Brain microvascular endothelial cell (primary cell): ENCODE measurements at regions not wholly inside any gene's neighbourhood (a gene's known extent, or its start where the extent isn't known, plus 50 kb on each side); places are given as distances from the start of the nearest gene placed in this dataset.

Experiments used
- DNase-seq: peaks from one replicate; pipeline ENCODE4 v3.0.0-alpha.2; 2020
- H3K27ac ChIP-seq: fragments of 250-450 bp; sonication (Bioruptor Pico); 2 replicates; pipeline ENCODE4 v1.5.1; 2020; ENCODE audit warnings: mild to moderate bottlenecking, moderate library complexity
- H3K27me3 ChIP-seq: fragments of 250-450 bp; sonication (Bioruptor Pico); replicated peaks from 2 replicates; pipeline ENCODE4 v1.5.1; 2020; ENCODE audit warnings: mild to moderate bottlenecking
- H3K36me3 ChIP-seq: fragments of 250-450 bp; sonication (Bioruptor Pico); replicated peaks from 2 replicates; pipeline ENCODE4 v1.5.1; 2020; ENCODE audit warnings: mild to moderate bottlenecking
- H3K4me3 ChIP-seq: 2 replicates; pipeline ENCODE4 v1.5.1; 2011; ENCODE audit warnings: low read depth, mild to moderate bottlenecking, control low read depth, low read length, moderate library complexity
- CTCF ChIP-seq: IDR thresholded peaks from 2 replicates; pipeline ENCODE4 v1.5.1; 2011; ENCODE audit warnings: low read depth, mild to moderate bottlenecking, moderate library complexity, low read length, control low read depth, inconsistent platforms; ENCODE audit errors: missing control alignments
- in situ Hi-C: cut with HindIII; loops from 2 replicates; pipeline ENCODE4 v1.10.0; 2017; ENCODE audit warnings: low sequenced_read_pairs, low pct_ligation_motif_present

GRCh38 chr1:198934426-198934825 is 295.6 kb downstream of the PTPRC start:
- TF ChIP-seq CTCF: no peak
- peak overlapping the region; percentile 81 for H3K4me3 ChIP-seq
- H3K27ac ChIP-seq: peak overlapping the region; percentile 97
- DNase-seq: no peak
- in situ Hi-C loops: no loop called here
- H3K36me3 ChIP-seq: peaks cover 5% of the 10 kb centered on the region
- H3K27me3 ChIP-seq: no peaks in the 10 kb centered on the region

GRCh38 chr1:198934901-198935305 is 296.1 kb downstream of the PTPRC start:
- no peak for TF ChIP-seq CTCF
- Histone ChIP-seq H3K36me3 (peaks cover 5% of the 10 kb centered on the region), H3K27ac (peak overlapping the region; percentile 97), H3K4me3 (peak overlapping the region; percentile 81), H3K27me3 (no peaks in the 10 kb centered on the region)
- peak; percentile 43 for DNase-seq
- in situ Hi-C loops: no loop called here

GRCh38 chr1:198935306-198935921 is 296.6 kb downstream of the PTPRC start:
- Histone ChIP-seq H3K36me3 (peaks cover 5% of the 10 kb centered on the region), H3K27me3 (no peaks in the 10 kb centered on the region), H3K4me3 (peak overlapping the region; percentile 81), H3K27ac (peak overlapping the region; percentile 97)
- no peak for TF ChIP-seq CTCF
- DNase-seq: peak; percentile 100
- in situ Hi-C loops: no loop called here

- no peaks in the 10 kb centered on the region for H3K27me3 ChIP-seq
- in situ Hi-C loops: no loop called here
- peak overlapping the region; percentile 97 for H3K27ac ChIP-seq
- peak; percentile 11 for DNase-seq
- peak overlapping the region; percentile 81 for H3K4me3 ChIP-seq
- TF ChIP-seq CTCF: no peak
- peaks cover 5% of the 10 kb centered on the region for H3K36me3 ChIP-seq
These were observed 297.7 kb downstream of the PTPRC start for GRCh38 chr1:198936371-198937083.

GRCh38 chr1:198937231-198938031 is 298.6 kb downstream of the PTPRC start:
- Histone ChIP-seq H3K4me3 (peak overlapping the region; percentile 81), H3K27ac (peak overlapping the region; percentile 97), H3K27me3 (no peaks in the 10 kb centered on the region), H3K36me3 (peaks cover 5% of the 10 kb centered on the region)
- TF ChIP-seq CTCF: no peak
- in situ Hi-C loops: no loop called here
- DNase-seq: peak; percentile 94
